NCI-H2171 (cell line): ENCODE measurements at regions not wholly inside any gene's neighbourhood (a gene's known extent, or its start where the extent isn't known, plus 50 kb on each side); places are given as distances from the start of the nearest gene placed in this dataset.
"Not testable (repeated sequence)": the region's sequence is repeated elsewhere in the genome, so short reads cannot be mapped to it uniquely, and the experiment has no call there.

Source experiments
- DNase-seq: peaks from one replicate; lab custom pipeline; 2025; lab: John Stamatoyannopoulos, UW

- no peak for DNase-seq
Measured at GRCh38 chr7:19623676-19624075, 85.2 kb downstream of the POLR1F start.

GRCh38 chr7:19621740-19622139 lies 87.1 kb downstream of the POLR1F start:
- DNase-seq: no peak

- DNase-seq: no peak
Measured at GRCh38 chr7:19620470-19620869, 88.4 kb downstream of the POLR1F start.

GRCh38 chr7:19619122-19619521 lies 89.7 kb downstream of the POLR1F start:
- no peak for DNase-seq

GRCh38 chr7:19617901-19618300 lies 90.9 kb downstream of the POLR1F start:
- no peak for DNase-seq

- no peak for DNase-seq
Measured at GRCh38 chr7:19610194-19610943, 98.5 kb downstream of the POLR1F start.

- DNase-seq: no peak
Measured at GRCh38 chr7:19589446-19589845, 119.4 kb downstream of the POLR1F start.

GRCh38 chr7:19587291-19587690 lies 121.5 kb downstream of the POLR1F start:
- DNase-seq: no peak

- no peak for DNase-seq
Measured at GRCh38 chr7:19585761-19586160, 123.1 kb downstream of the POLR1F start.

GRCh38 chr7:19575909-19576557 lies 132.8 kb downstream of the POLR1F start:
- no peak for DNase-seq

GRCh38 chr7:19574131-19574530 lies 134.7 kb downstream of the POLR1F start:
- DNase-seq: no peak

- no peak for DNase-seq
Measured at GRCh38 chr7:19572566-19572965, 136.3 kb downstream of the POLR1F start.

GRCh38 chr7:19567011-19567410 lies 141.8 kb downstream of the POLR1F start:
- DNase-seq: no peak

- no peak for DNase-seq
Measured at GRCh38 chr7:19565602-19566001, 143.2 kb downstream of the POLR1F start.

GRCh38 chr7:19561121-19561805 lies 147.6 kb downstream of the POLR1F start:
- DNase-seq: no peak

- DNase-seq: no peak
Measured at GRCh38 chr7:19560111-19560883, 148.5 kb downstream of the POLR1F start.

GRCh38 chr7:19558527-19558926 lies 150.3 kb downstream of the POLR1F start:
- DNase-seq: no peak

- DNase-seq: no peak
Measured at GRCh38 chr7:19557726-19558465, 150.9 kb downstream of the POLR1F start.

GRCh38 chr7:19554581-19554980 lies 154.3 kb downstream of the POLR1F start:
- DNase-seq: no peak

- DNase-seq: no peak
Measured at GRCh38 chr7:19552576-19552975, 156.3 kb downstream of the POLR1F start.

- DNase-seq: not testable (repeated sequence)
Measured at GRCh38 chr7:19549246-19549645, 159.6 kb downstream of the POLR1F start.
